Prostate gland (tissue), 2 donors: ENCODE measurements at regions not wholly inside any gene's neighbourhood (a gene's known extent, or its start where the extent isn't known, plus 50 kb on each side); places are given as distances from the start of the nearest gene placed in this dataset.

Experiments
- POLR2A ChIP-seq: fragments of 450-650 bp; IDR thresholded peaks from one replicate; pipeline ENCODE4 v1.6.1; 2016; ENCODE audit warnings: antibody characterized with exemption, mild to moderate bottlenecking
- TF ChIP-seq, protein P1 (sequence below), 4 experiments: fragments of 200-600 bp in 2 of 4; fragments of 450-650 bp in 2 of 4; sonication (generic) in 2 of 4; IDR thresholded peaks; 1 replicate in 3 of 4; 2 replicates in 1 of 4; pipeline ENCODE4 v1.5.1; 2016 to 2019; ENCODE audit warnings: antibody characterized with exemption in 4 of 4, mild to moderate bottlenecking in 2 of 4, moderate library complexity in 2 of 4

DNA sequence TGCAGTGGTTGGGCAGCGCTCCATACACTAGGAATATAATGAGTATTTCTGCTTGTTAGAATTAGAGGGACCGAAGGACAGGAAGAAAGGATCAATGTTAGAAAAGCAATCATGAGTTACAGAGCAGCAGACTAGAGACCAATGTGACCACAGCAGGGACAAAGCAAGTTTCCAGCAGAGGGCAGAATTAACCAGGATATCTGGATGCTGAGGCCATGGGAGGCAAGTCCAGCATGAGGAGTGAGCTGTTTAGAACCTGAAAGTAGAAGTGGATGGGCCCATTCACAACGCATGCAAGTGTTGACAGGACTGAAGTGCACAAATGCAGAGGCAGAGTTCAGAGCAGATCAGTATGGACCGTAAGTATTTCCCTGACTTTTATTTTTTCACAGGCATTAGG lies 910.4 kb upstream of the GYPC start:
- no peak for TF ChIP-seq POLR2A
- TF ChIP-seq, protein P1, sequence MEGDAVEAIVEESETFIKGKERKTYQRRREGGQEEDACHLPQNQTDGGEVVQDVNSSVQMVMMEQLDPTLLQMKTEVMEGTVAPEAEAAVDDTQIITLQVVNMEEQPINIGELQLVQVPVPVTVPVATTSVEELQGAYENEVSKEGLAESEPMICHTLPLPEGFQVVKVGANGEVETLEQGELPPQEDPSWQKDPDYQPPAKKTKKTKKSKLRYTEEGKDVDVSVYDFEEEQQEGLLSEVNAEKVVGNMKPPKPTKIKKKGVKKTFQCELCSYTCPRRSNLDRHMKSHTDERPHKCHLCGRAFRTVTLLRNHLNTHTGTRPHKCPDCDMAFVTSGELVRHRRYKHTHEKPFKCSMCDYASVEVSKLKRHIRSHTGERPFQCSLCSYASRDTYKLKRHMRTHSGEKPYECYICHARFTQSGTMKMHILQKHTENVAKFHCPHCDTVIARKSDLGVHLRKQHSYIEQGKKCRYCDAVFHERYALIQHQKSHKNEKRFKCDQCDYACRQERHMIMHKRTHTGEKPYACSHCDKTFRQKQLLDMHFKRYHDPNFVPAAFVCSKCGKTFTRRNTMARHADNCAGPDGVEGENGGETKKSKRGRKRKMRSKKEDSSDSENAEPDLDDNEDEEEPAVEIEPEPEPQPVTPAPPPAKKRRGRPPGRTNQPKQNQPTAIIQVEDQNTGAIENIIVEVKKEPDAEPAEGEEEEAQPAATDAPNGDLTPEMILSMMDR (IDR thresholded peaks at IDR 0.05), result peak in 1 of 4 experiments; percentile 8
